ENCODE measurements at regions not wholly inside any gene's neighbourhood (a gene's known extent, or its start where the extent isn't known, plus 50 kb on each side); places are given as distances from the start of the nearest gene placed in this dataset.

GRCh38 chr9:3743901-3744413 is 218.2 kb upstream of the RFX3 start:
- Mint-ChIP-seq H3K27ac (no peak overlapping the region), H3K4me3 (no peak overlapping the region)
- no peak for TF ChIP-seq CTCF (conservative IDR thresholded peaks at IDR 0.05)

More at GRCh38 chr9:3743901-3744413, 218.2 kb upstream of the RFX3 start:
- no peak overlapping the region for H4K5ac ChIP-seq (ENCODE audit: insufficient read length, low read depth, low read length)
- no peaks in the 10 kb centered on the region for H3K79me1 ChIP-seq (ENCODE audit: insufficient read depth, low read depth, low read length, poor library complexity, severe bottlenecking)
- no peak overlapping the region for H3K23ac ChIP-seq (ENCODE audit: insufficient read length, low read depth, low read length)
- no peaks in the 10 kb centered on the region for H3K27me3 ChIP-seq (ENCODE audit: insufficient read depth, low read length)
- H3K4me2 ChIP-seq (ENCODE audit: insufficient read depth, insufficient read length, low read length) = no peak overlapping the region
- no peak overlapping the region for H2BK12ac ChIP-seq (ENCODE audit: insufficient read length, low read depth, low read length)
- H3K56ac ChIP-seq (ENCODE audit: insufficient read length, low read depth, low read length) = no peak overlapping the region
- H3K18ac ChIP-seq (ENCODE audit: insufficient read length, low read depth, low read length) = no peak overlapping the region
- WGBS (ENCODE audit: extremely low coverage, insufficient read length, low lambda C conversion rate) = no CpG with 5 or more reads among the region's 2 CpGs
- H2BK5ac ChIP-seq (ENCODE audit: insufficient read length, low read length) = no peak overlapping the region
- Mint-ChIP-seq H3K27me3 (ENCODE audit: low read depth) (no peaks in the 10 kb centered on the region), H3K4me1 (peaks cover 23 to 24% of the 10 kb centered on the region in 2 experiments), H3K36me3 (ENCODE audit: insufficient read depth in 1 of 3, low read depth in 3 of 3) (no peaks in the 10 kb centered on the region; a peak in 1 of 7 replicates), H3K9me3 (peaks cover 0 to 3% of the 10 kb centered on the region in 2 experiments; a peak in 1 of 5 replicates)
- H3K4ac ChIP-seq (ENCODE audit: low read depth, low read length) = no peak overlapping the region
- H4K8ac ChIP-seq (replicated peaks; ENCODE audit: insufficient read length, low read depth, low read length) = no peak overlapping the region
- no peak overlapping the region for H2AK5ac ChIP-seq (ENCODE audit: insufficient read length, low read length)
- no peaks in the 10 kb centered on the region for H3K23me2 ChIP-seq (ENCODE audit: insufficient read length, low read depth, low read length, poor library complexity, severe bottlenecking)
- H2BK20ac ChIP-seq (ENCODE audit: low read depth, low read length, poor library complexity, severe bottlenecking) = no peak overlapping the region
- H3K9ac ChIP-seq (ENCODE audit: extremely low read depth, insufficient read length, low read length) = no peak overlapping the region
- H3K79me2 ChIP-seq (ENCODE audit: insufficient read depth, low read length) = no peaks in the 10 kb centered on the region
- no peak overlapping the region for H3K27ac ChIP-seq (ENCODE audit: insufficient read length, low read depth, low read length)
- no peak for DNase-seq
- H3K9me3 ChIP-seq (ENCODE audit: control insufficient read depth, low read depth, low read length) = no peaks in the 10 kb centered on the region
- H3K4me1 ChIP-seq (ENCODE audit: insufficient read depth, low read length) = 0 out of 2 replicates have a peak, but pooled peaks cover 4% of the 10 kb centered on the region
- no peak overlapping the region for H4K91ac ChIP-seq (ENCODE audit: insufficient read length, low read depth, low read length)
- H3T11ph ChIP-seq (ENCODE audit: low read length) = no peak overlapping the region
- H3K14ac ChIP-seq (ENCODE audit: insufficient read depth, low read length) = no peak overlapping the region
- no peak overlapping the region for H2BK120ac ChIP-seq (ENCODE audit: low read depth, low read length, poor library complexity, severe bottlenecking)
- no peak overlapping the region for H2BK15ac ChIP-seq (ENCODE audit: low read depth, low read length)
- no peak overlapping the region for H2AFZ ChIP-seq (ENCODE audit: low read length)
- H4K20me1 ChIP-seq (ENCODE audit: control insufficient read depth, insufficient read depth, insufficient read length) = no peaks in the 10 kb centered on the region

Data from H9 (cell line).